Stomach (tissue), 8 donors: ENCODE measurements at regions not wholly inside any gene's neighbourhood (a gene's known extent, or its start where the extent isn't known, plus 50 kb on each side); places are given as distances from the start of the nearest gene placed in this dataset.

Experiments used
- DNase-seq, 2 donors: peaks; one replicate each; pipeline versions ENCODE4 v3.0.0 to v3.0.0-alpha.2; 2013 to 2019
- H3K27ac ChIP-seq, 5 donors: fragments of 200-600 bp in 4 of 5; sonication (generic) in 4 of 5; one replicate each; pipeline ENCODE4 v1.5.1; 2013 to 2019; ENCODE audit warnings: mild to moderate bottlenecking in 1 of 5, moderate library complexity in 1 of 5
- H3K27me3 ChIP-seq, 3 donors: fragments of 200-600 bp; sonication (generic); one replicate each; pipeline ENCODE4 v1.5.1; 2017 to 2019; ENCODE audit warnings: mixed run types in 1 of 3
- H3K36me3 ChIP-seq, 4 donors: fragments of 200-600 bp; sonication (generic); 1 replicate in 3 of 4; 2 replicates in 1 of 4; pipeline ENCODE4 v1.5.1; 2016 to 2019
- H3K4me1 ChIP-seq, 4 donors: fragments of 200-600 bp; sonication (generic); one replicate each; pipeline ENCODE4 v1.5.1; 2016 to 2019
- H3K4me3 ChIP-seq, 4 donors: fragments of 200-600 bp; sonication (generic) in 3 of 4; one replicate each; pipeline ENCODE4 v1.5.1; 2016 to 2019; ENCODE audit warnings: mild to moderate bottlenecking in 1 of 4
- H3K9me3 ChIP-seq, 4 donors: fragments of 200-600 bp; sonication (generic); one replicate each; pipeline ENCODE4 v1.5.1; 2016 to 2019
- CTCF ChIP-seq, 7 experiments: fragments of 450-650 bp in 4 of 7; fragments of 200-600 bp in 3 of 7; sonication (generic) in 3 of 7; IDR thresholded peaks; one replicate each; pipeline ENCODE4 v1.5.1; 2016 to 2019; ENCODE audit warnings: antibody characterized with exemption in 7 of 7, control low read depth in 2 of 7, mild to moderate bottlenecking in 1 of 7
- EP300 ChIP-seq: sonication (generic); formaldehyde crosslinking; IDR thresholded peaks from one replicate; pipeline ENCODE4 v1.6.1; 2017; ENCODE audit warnings: antibody characterized with exemption
- POLR2A ChIP-seq, 4 donors: fragments of 450-650 bp; IDR thresholded peaks; one replicate each; pipeline ENCODE4 v1.6.1; 2016; ENCODE audit warnings: antibody characterized with exemption in 4 of 4, control low read depth in 2 of 4, mild to moderate bottlenecking in 1 of 4, moderate library complexity in 1 of 4
- POLR2AphosphoS5 ChIP-seq, 3 donors: sonication (generic); formaldehyde crosslinking; IDR thresholded peaks; one replicate each; pipeline ENCODE4 v1.6.1; 2016; ENCODE audit warnings: antibody characterized with exemption in 3 of 3
- WGBS, 5 donors: extraction: QIAGEN DNeasy Blood & Tissue Kit in 3 of 5; methylation state at CpG; one replicate each; pipeline versions ENCODE4 v1.1.5 to v1.1.7; 2013 to 2018; 5-methylcytosine and 5-hydroxymethylcytosine counted together
- intact Hi-C: fragments of 100-400 bp; cut with DNase I; formaldehyde crosslinking; loops from one replicate; pipeline ENCODE4 v1.15.1; 2023; ENCODE audit warnings: low total_unique reads
- donor health status: healthy with polysubstance abuse.
- donor health status: Bipolar disorder and iron deficiency.
- donor health status: healthy.

- no peaks in the 10 kb centered on the region for H3K36me3 ChIP-seq
- intact Hi-C loops: loop anchor here (10.0 kb wide), 1 partner anchor 359 kb away; no protein-coding TSS in a partner anchor
- H3K27ac ChIP-seq: no peak overlapping the region
- no peaks in the 10 kb centered on the region for H3K27me3 ChIP-seq
- no peak for DNase-seq
- H3K4me1 ChIP-seq: peaks cover 0 to 8% (median 2%) of the 10 kb centered on the region in 4 donors
- no peaks in the 10 kb centered on the region for H3K9me3 ChIP-seq
- H3K4me3 ChIP-seq: no peak overlapping the region
- WGBS, 5 donors: 74 to 88% (median 81%) methylated on average over 7 of the region's 7 CpGs
- no peak for TF ChIP-seq POLR2AphosphoS5 (IDR thresholded peaks at IDR 0.05)
- no peak for TF ChIP-seq POLR2A (IDR thresholded peaks at IDR 0.05)
- TF ChIP-seq CTCF (IDR thresholded peaks at IDR 0.05): no peak
- no peak for TF ChIP-seq EP300
Measured at GRCh38 chr15:94665676-94666441, 434.5 kb downstream of the MCTP2 start.

GRCh38 chr15:94666553-94666952 is 435.2 kb downstream of the MCTP2 start:
- H3K36me3 ChIP-seq: no peaks in the 10 kb centered on the region
- TF ChIP-seq POLR2A (IDR thresholded peaks at IDR 0.05) (no peak), EP300 (no peak), POLR2AphosphoS5 (IDR thresholded peaks at IDR 0.05) (no peak), CTCF (IDR thresholded peaks at IDR 0.05) (no peak)
- peaks cover 0 to 15% (median 5%) of the 10 kb centered on the region in 4 donors for H3K4me1 ChIP-seq
- H3K27ac ChIP-seq: no peak overlapping the region
- DNase-seq: no peak
- intact Hi-C loops: loop anchor here (10.0 kb wide), 1 partner anchor 358 kb away; no protein-coding TSS in a partner anchor
- no peaks in the 10 kb centered on the region for H3K9me3 ChIP-seq
- no peak overlapping the region for H3K4me3 ChIP-seq
- H3K27me3 ChIP-seq: no peaks in the 10 kb centered on the region
- WGBS, 5 donors: 55 to 69% (median 60%) methylated on average over 5 of the region's 5 CpGs

GRCh38 chr15:94667109-94667508 is 435.7 kb downstream of the MCTP2 start:
- DNase-seq: no peak
- 88 to 95% (median 93%) methylated on average over 5 of the region's 5 CpGs for WGBS, 5 donors

More at GRCh38 chr15:94667109-94667508, 435.7 kb downstream of the MCTP2 start:
- intact Hi-C loops: loop anchor here (10.0 kb wide), 1 partner anchor 358 kb away; no protein-coding TSS in a partner anchor
- Histone ChIP-seq H3K9me3 (no peaks in the 10 kb centered on the region), H3K4me1 (peaks cover 0 to 20% (median 10%) of the 10 kb centered on the region in 4 donors), H3K27ac (no peak overlapping the region), H3K4me3 (no peak overlapping the region), H3K27me3 (no peaks in the 10 kb centered on the region), H3K36me3 (no peaks in the 10 kb centered on the region)
- TF ChIP-seq CTCF (IDR thresholded peaks at IDR 0.05) (no peak), POLR2A (IDR thresholded peaks at IDR 0.05) (no peak), POLR2AphosphoS5 (IDR thresholded peaks at IDR 0.05) (no peak)
